ENCODE measurements at regions not wholly inside any gene's neighbourhood (a gene's known extent, or its start where the extent isn't known, plus 50 kb on each side); places are given as distances from the start of the nearest gene placed in this dataset.

- no peaks in the 10 kb centered on the region for H3K27me3 ChIP-seq (ENCODE audit: low read length)
- no peaks in the 10 kb centered on the region for H3K36me3 ChIP-seq (ENCODE audit: insufficient read depth, low read length)
- DNase-seq = no peak
- H3K4me1 ChIP-seq (ENCODE audit: low read length) = no peaks in the 10 kb centered on the region
- H2AFZ ChIP-seq (ENCODE audit: low read length) = no peak overlapping the region
- no peak overlapping the region for H3K4me3 ChIP-seq (ENCODE audit: low read length)
- no peak overlapping the region for H3K27ac ChIP-seq (ENCODE audit: low read length)
- no peaks in the 10 kb centered on the region for H4K20me1 ChIP-seq (ENCODE audit: insufficient read depth, low read depth, low read length)
- H3K79me2 ChIP-seq (ENCODE audit: low read length) = no peaks in the 10 kb centered on the region
- H3K9ac ChIP-seq (ENCODE audit: low read length) = no peak overlapping the region
- H3K9me2 ChIP-seq (replicated peaks; ENCODE audit: insufficient read depth, low read length) = 0 out of 2 replicates have a peak, but pooled peaks cover 3% of the 10 kb centered on the region
- no peak overlapping the region for H3K4me2 ChIP-seq (ENCODE audit: low read depth, low read length, poor library complexity, severe bottlenecking)
- peaks cover 35% of the 10 kb centered on the region for H3K9me3 ChIP-seq (ENCODE audit: low read length)
Observed at GRCh38 chr21:27269644-27270043, 302.8 kb upstream of the ADAMTS5 start.

GRCh38 chr21:27268290-27268689 lies 301.4 kb upstream of the ADAMTS5 start:
- Histone ChIP-seq H3K36me3 (ENCODE audit: insufficient read depth, low read length) (no peaks in the 10 kb centered on the region), H3K79me2 (ENCODE audit: low read length) (no peaks in the 10 kb centered on the region), H3K9me2 (replicated peaks; ENCODE audit: insufficient read depth, low read length) (no peaks in the 10 kb centered on the region), H3K9ac (ENCODE audit: low read length) (no peak overlapping the region), H4K20me1 (ENCODE audit: insufficient read depth, low read depth, low read length) (no peaks in the 10 kb centered on the region), H2AFZ (ENCODE audit: low read length) (no peak overlapping the region), H3K4me3 (ENCODE audit: low read length) (no peak overlapping the region), H3K4me1 (ENCODE audit: low read length) (no peaks in the 10 kb centered on the region), H3K27me3 (ENCODE audit: low read length) (no peaks in the 10 kb centered on the region), H3K9me3 (ENCODE audit: low read length) (peaks cover 34% of the 10 kb centered on the region), H3K27ac (ENCODE audit: low read length) (no peak overlapping the region), H3K4me2 (ENCODE audit: low read depth, low read length, poor library complexity, severe bottlenecking) (no peak overlapping the region)
- DNase-seq = no peak

- no peak overlapping the region for H3K27ac ChIP-seq (ENCODE audit: low read length)
- no peaks in the 10 kb centered on the region for H4K20me1 ChIP-seq (ENCODE audit: insufficient read depth, low read depth, low read length)
- no peaks in the 10 kb centered on the region for H3K9me2 ChIP-seq (replicated peaks; ENCODE audit: insufficient read depth, low read length)
- no peak overlapping the region for H3K4me2 ChIP-seq (ENCODE audit: low read depth, low read length, poor library complexity, severe bottlenecking)
- H3K27me3 ChIP-seq (ENCODE audit: low read length) = no peaks in the 10 kb centered on the region
- H3K9me3 ChIP-seq (ENCODE audit: low read length) = peaks cover 42% of the 10 kb centered on the region
- H3K36me3 ChIP-seq (ENCODE audit: insufficient read depth, low read length) = no peaks in the 10 kb centered on the region
- H2AFZ ChIP-seq (ENCODE audit: low read length) = no peak overlapping the region
- no peak for DNase-seq
- H3K4me3 ChIP-seq (ENCODE audit: low read length) = no peak overlapping the region
- H3K4me1 ChIP-seq (ENCODE audit: low read length) = no peaks in the 10 kb centered on the region
- H3K79me2 ChIP-seq (ENCODE audit: low read length) = no peaks in the 10 kb centered on the region
- H3K9ac ChIP-seq (ENCODE audit: low read length) = no peak overlapping the region
Observed at GRCh38 chr21:27265949-27266348, 299.1 kb upstream of the ADAMTS5 start.

- Histone ChIP-seq H3K27ac (ENCODE audit: low read length) (no peak overlapping the region), H4K20me1 (ENCODE audit: insufficient read depth, low read depth, low read length) (no peaks in the 10 kb centered on the region), H3K79me2 (ENCODE audit: low read length) (no peaks in the 10 kb centered on the region), H3K27me3 (ENCODE audit: low read length) (no peaks in the 10 kb centered on the region), H3K4me3 (ENCODE audit: low read length) (no peak overlapping the region), H3K36me3 (ENCODE audit: insufficient read depth, low read length) (no peaks in the 10 kb centered on the region), H3K4me1 (ENCODE audit: low read length) (no peaks in the 10 kb centered on the region), H3K9me3 (ENCODE audit: low read length) (peaks cover 42% of the 10 kb centered on the region), H3K9me2 (replicated peaks; ENCODE audit: insufficient read depth, low read length) (no peaks in the 10 kb centered on the region), H3K9ac (ENCODE audit: low read length) (no peak overlapping the region), H2AFZ (ENCODE audit: low read length) (no peak overlapping the region), H3K4me2 (ENCODE audit: low read depth, low read length, poor library complexity, severe bottlenecking) (no peak overlapping the region)
- no peak for DNase-seq
Observed at GRCh38 chr21:27265492-27265891, 298.6 kb upstream of the ADAMTS5 start.

- Histone ChIP-seq H3K9ac (ENCODE audit: low read length) (no peak overlapping the region), H2AFZ (ENCODE audit: low read length) (no peak overlapping the region), H3K27me3 (ENCODE audit: low read length) (no peaks in the 10 kb centered on the region), H3K9me3 (ENCODE audit: low read length) (peaks cover 29% of the 10 kb centered on the region), H3K4me1 (ENCODE audit: low read length) (no peaks in the 10 kb centered on the region), H3K4me3 (ENCODE audit: low read length) (no peak overlapping the region), H4K20me1 (ENCODE audit: insufficient read depth, low read depth, low read length) (no peaks in the 10 kb centered on the region), H3K4me2 (ENCODE audit: low read depth, low read length, poor library complexity, severe bottlenecking) (no peak overlapping the region), H3K36me3 (ENCODE audit: insufficient read depth, low read length) (no peaks in the 10 kb centered on the region), H3K27ac (ENCODE audit: low read length) (no peak overlapping the region), H3K9me2 (replicated peaks; ENCODE audit: insufficient read depth, low read length) (no peaks in the 10 kb centered on the region), H3K79me2 (ENCODE audit: low read length) (no peaks in the 10 kb centered on the region)
- DNase-seq = no peak
Observed at GRCh38 chr21:27261676-27262075, 294.8 kb upstream of the ADAMTS5 start.

GRCh38 chr21:27260728-27261127 lies 293.8 kb upstream of the ADAMTS5 start:
- no peak overlapping the region for H3K4me3 ChIP-seq (ENCODE audit: low read length)
- H2AFZ ChIP-seq (ENCODE audit: low read length) = no peak overlapping the region
- H3K4me1 ChIP-seq (ENCODE audit: low read length) = no peaks in the 10 kb centered on the region
- no peaks in the 10 kb centered on the region for H3K36me3 ChIP-seq (ENCODE audit: insufficient read depth, low read length)
- H3K4me2 ChIP-seq (ENCODE audit: low read depth, low read length, poor library complexity, severe bottlenecking) = no peak overlapping the region
- no peaks in the 10 kb centered on the region for H3K27me3 ChIP-seq (ENCODE audit: low read length)
- H3K27ac ChIP-seq (ENCODE audit: low read length) = no peak overlapping the region
- H3K9me2 ChIP-seq (replicated peaks; ENCODE audit: insufficient read depth, low read length) = no peaks in the 10 kb centered on the region
- H3K9me3 ChIP-seq (ENCODE audit: low read length) = peaks cover 35% of the 10 kb centered on the region
- H3K79me2 ChIP-seq (ENCODE audit: low read length) = no peaks in the 10 kb centered on the region
- no peaks in the 10 kb centered on the region for H4K20me1 ChIP-seq (ENCODE audit: insufficient read depth, low read depth, low read length)
- H3K9ac ChIP-seq (ENCODE audit: low read length) = no peak overlapping the region
- no peak for DNase-seq

GRCh38 chr21:27258742-27259448 lies 292.0 kb upstream of the ADAMTS5 start:
- no peaks in the 10 kb centered on the region for H4K20me1 ChIP-seq (ENCODE audit: insufficient read depth, low read depth, low read length)
- H3K79me2 ChIP-seq (ENCODE audit: low read length) = no peaks in the 10 kb centered on the region
- H2AFZ ChIP-seq (ENCODE audit: low read length) = no peak overlapping the region
- DNase-seq = no peak
- no peaks in the 10 kb centered on the region for H3K36me3 ChIP-seq (ENCODE audit: insufficient read depth, low read length)
- no peaks in the 10 kb centered on the region for H3K9me2 ChIP-seq (replicated peaks; ENCODE audit: insufficient read depth, low read length)
- peaks cover 42% of the 10 kb centered on the region for H3K9me3 ChIP-seq (ENCODE audit: low read length)
- H3K9ac ChIP-seq (ENCODE audit: low read length) = no peak overlapping the region
- H3K27ac ChIP-seq (ENCODE audit: low read length) = no peak overlapping the region
- no peak overlapping the region for H3K4me3 ChIP-seq (ENCODE audit: low read length)
- no peaks in the 10 kb centered on the region for H3K27me3 ChIP-seq (ENCODE audit: low read length)
- no peak overlapping the region for H3K4me2 ChIP-seq (ENCODE audit: low read depth, low read length, poor library complexity, severe bottlenecking)
- no peaks in the 10 kb centered on the region for H3K4me1 ChIP-seq (ENCODE audit: low read length)

GRCh38 chr21:27257908-27258556 lies 291.1 kb upstream of the ADAMTS5 start:
- H3K9me2 ChIP-seq (replicated peaks; ENCODE audit: insufficient read depth, low read length) = no peaks in the 10 kb centered on the region
- no peaks in the 10 kb centered on the region for H3K79me2 ChIP-seq (ENCODE audit: low read length)
- H3K9ac ChIP-seq (ENCODE audit: low read length) = no peak overlapping the region
- no peaks in the 10 kb centered on the region for H3K27me3 ChIP-seq (ENCODE audit: low read length)
- H2AFZ ChIP-seq (ENCODE audit: low read length) = no peak overlapping the region
- no peak overlapping the region for H3K4me3 ChIP-seq (ENCODE audit: low read length)
- no peak for DNase-seq
- H3K4me1 ChIP-seq (ENCODE audit: low read length) = no peaks in the 10 kb centered on the region
- peaks cover 38% of the 10 kb centered on the region for H3K9me3 ChIP-seq (ENCODE audit: low read length)
- H4K20me1 ChIP-seq (ENCODE audit: insufficient read depth, low read depth, low read length) = no peaks in the 10 kb centered on the region
- H3K4me2 ChIP-seq (ENCODE audit: low read depth, low read length, poor library complexity, severe bottlenecking) = no peak overlapping the region
- no peak overlapping the region for H3K27ac ChIP-seq (ENCODE audit: low read length)
- H3K36me3 ChIP-seq (ENCODE audit: insufficient read depth, low read length) = no peaks in the 10 kb centered on the region
